K562 (cell line): ENCODE measurements at regions not wholly inside any gene's neighbourhood (a gene's known extent, or its start where the extent isn't known, plus 50 kb on each side); places are given as distances from the start of the nearest gene placed in this dataset.
A peak's percentile ranks its signal among the peaks of the same experiment; 100 is the strongest.

Experiments used
- AFF1 ChIP-seq, 2 experiments: fragments of 450-650 bp; IDR thresholded peaks; 2 replicates each; pipeline ENCODE4 v1.6.1; 2018; ENCODE audit warnings: mild to moderate bottlenecking in 2 of 2, low read depth in 1 of 2; ENCODE audit not compliant: partially characterized antibody in 2 of 2
- CBFA2T3 ChIP-seq: fragments of 450-650 bp; IDR thresholded peaks from 2 replicates; pipeline ENCODE4 v1.6.1; 2017
- CSDE1 ChIP-seq, 2 experiments: fragments of 450-650 bp; IDR thresholded peaks; 2 replicates each; pipeline ENCODE4 v1.6.1; 2016; ENCODE audit warnings: mild to moderate bottlenecking in 1 of 2
- HMG20A ChIP-seq: fragments of 450-650 bp; formaldehyde crosslinking; conservative IDR thresholded peaks from 2 replicates; pipeline ENCODE4 v1.4.0; 2020; ENCODE audit warnings: mild to moderate bottlenecking, mixed read lengths
- HNRNPK ChIP-seq: fragments of 200-400 bp; formaldehyde crosslinking; IDR thresholded peaks from one replicate; pipeline ENCODE4 v1.6.1; 2018; ENCODE audit warnings: mild to moderate bottlenecking, low read depth, low read length; ENCODE audit not compliant: poor library complexity, severe bottlenecking
- KLF16 ChIP-seq: IDR thresholded peaks from 2 replicates; pipeline ENCODE4 v1.6.1; 2016; ENCODE audit warnings: antibody characterized with exemption
- MEF2D ChIP-seq: conservative IDR thresholded peaks from 2 replicates; pipeline ENCODE4 v1.6.1; 2016; ENCODE audit warnings: low read depth, missing genetic modification characterization, missing compliant biosample characterization
- NBN ChIP-seq: fragments of 450-650 bp; IDR thresholded peaks from 2 replicates; pipeline ENCODE4 v1.6.1; 2016; ENCODE audit warnings: low read depth, mild to moderate bottlenecking
- NEUROD1 ChIP-seq: fragments of 150-350 bp; IDR thresholded peaks from 2 replicates; pipeline ENCODE4 v1.6.1; 2014; ENCODE audit warnings: borderline replicate concordance, low read length, low read depth; ENCODE audit not compliant: partially characterized antibody
- OTX1 ChIP-seq: fragments of 450-650 bp; formaldehyde crosslinking; IDR thresholded peaks from 2 replicates; pipeline ENCODE4 v1.4.0; 2022; ENCODE audit warnings: mild to moderate bottlenecking
- SMARCC2 ChIP-seq: fragments of 450-650 bp; IDR thresholded peaks from 2 replicates; pipeline ENCODE4 v1.6.1; 2017; ENCODE audit warnings: antibody characterized with exemption, moderate library complexity, mild to moderate bottlenecking, low read depth
- TEAD4 ChIP-seq, 2 experiments: sonication (generic) in 1 of 2; formaldehyde crosslinking in 1 of 2; IDR thresholded peaks; 2 replicates each; pipeline versions ENCODE4 v1.6.1 to v1.8.0; 2012 to 2022; ENCODE audit warnings: borderline replicate concordance in 1 of 2, inconsistent platforms in 1 of 2, low read length in 1 of 2, mild to moderate bottlenecking in 1 of 2, missing genetic modification reagents in 1 of 2
- TRIM24 ChIP-seq, 2 experiments: fragments of 450-650 bp; IDR thresholded peaks; 2 replicates each; pipeline ENCODE4 v1.6.1; 2016
- ZBTB5 ChIP-seq: fragments of 450-650 bp; IDR thresholded peaks from 2 replicates; pipeline ENCODE4 v1.6.1; 2017; ENCODE audit warnings: antibody characterized with exemption
- ZNF146 ChIP-seq: IDR thresholded peaks from one replicate; pipeline ENCODE4 v1.6.1; 2018; ENCODE audit warnings: missing compliant biosample characterization; ENCODE audit not compliant: unreplicated experiment
- ZNF324 ChIP-seq: fragments of 250-450 bp; sonication (Bioruptor Pico); IDR thresholded peaks from 2 replicates; pipeline ENCODE4 v1.4.0; 2020; ENCODE audit warnings: mild to moderate bottlenecking

- TF ChIP-seq NBN (0 out of 2 replicates have a peak, but pooled peaks have one; percentile 24), TRIM24 (IDR thresholded peaks at IDR 0.05) (peak; percentile 87 to 92), HMG20A (CRISPR knock-in tag) (no peak), ZBTB5 (no peak), MEF2D (peak; percentile 88), CBFA2T3 (peak; percentile 90), ZNF146 (no peak), AFF1 (IDR thresholded peaks at IDR 0.05; ENCODE audit: low read depth in 1 of 2, partially characterized antibody in 2 of 2) (peak in 1 of 2 experiments; percentile 91), KLF16 (peak; percentile 43; the same call in 1 of the 2 replicates), ZNF324 (CRISPR knock-in tag) (peak; percentile 10; the same call in 1 of the 2 replicates), OTX1 (no peak), NEUROD1 (peak; percentile 91), SMARCC2 (peak; percentile 100), CSDE1 (IDR thresholded peaks at IDR 0.05) (no peak), HNRNPK (no peak), TEAD4 (IDR thresholded peaks at IDR 0.05; ENCODE audit: low read length) (peak; percentile 83), TEAD4 (CRISPR knock-in tag; IDR thresholded peaks at IDR 0.05; ENCODE audit: borderline replicate concordance) (no peak)
Measured at GRCh38 chr18:22667616-22668422, 250.1 kb upstream of the CTAGE1 start (continued).
